H9 (cell line): ENCODE measurements at regions not wholly inside any gene's neighbourhood (a gene's known extent, or its start where the extent isn't known, plus 50 kb on each side); places are given as distances from the start of the nearest gene placed in this dataset.

Experiments
- DNase-seq: peaks from one replicate; pipeline ENCODE4 v3.0.0-alpha.2; 2017
- H2AFZ ChIP-seq: one replicate; pipeline ENCODE4 v1.6.1; 2013; ENCODE audit warnings: mild to moderate bottlenecking, low read length, control low read depth, moderate library complexity
- H2AK5ac ChIP-seq: 2 replicates; pipeline ENCODE4 v1.6.1; 2013; ENCODE audit warnings: low read length, control low read depth, mixed read lengths; ENCODE audit not compliant: insufficient read length
- H2BK120ac ChIP-seq: one replicate; pipeline ENCODE4 v1.6.1; 2013; ENCODE audit warnings: low read depth, mild to moderate bottlenecking, low read length, control low read depth, inconsistent platforms; ENCODE audit not compliant: poor library complexity, severe bottlenecking
- H2BK12ac ChIP-seq: 2 replicates; pipeline ENCODE4 v1.6.1; 2013; ENCODE audit warnings: low read length, control low read depth, mixed read lengths, low read depth; ENCODE audit not compliant: insufficient read length
- H2BK15ac ChIP-seq: 2 replicates; pipeline ENCODE4 v1.6.1; 2013; ENCODE audit warnings: low read depth, low read length, control low read depth
- H2BK20ac ChIP-seq: one replicate; pipeline ENCODE4 v1.6.1; 2013; ENCODE audit warnings: low read depth, mild to moderate bottlenecking, low read length, control low read depth, inconsistent platforms; ENCODE audit not compliant: poor library complexity, severe bottlenecking
- H2BK5ac ChIP-seq: 2 replicates; pipeline ENCODE4 v1.6.1; 2013; ENCODE audit warnings: low read length, control low read depth, mixed read lengths; ENCODE audit not compliant: insufficient read length
- H3K14ac ChIP-seq: 2 replicates; pipeline ENCODE4 v1.6.1; 2013; ENCODE audit warnings: low read length, control low read depth; ENCODE audit not compliant: insufficient read depth
- H3K18ac ChIP-seq: 2 replicates; pipeline ENCODE4 v1.6.1; 2013; ENCODE audit warnings: low read depth, mild to moderate bottlenecking, mixed read lengths, low read length, control low read depth; ENCODE audit not compliant: insufficient read length
- H3K23ac ChIP-seq: 2 replicates; pipeline ENCODE4 v1.6.1; 2013; ENCODE audit warnings: low read length, control low read depth, mixed read lengths, low read depth; ENCODE audit not compliant: insufficient read length
- H3K23me2 ChIP-seq: 2 replicates; pipeline ENCODE4 v1.6.1; 2013; ENCODE audit warnings: low read depth, mild to moderate bottlenecking, mixed read lengths, low read length, control low read depth; ENCODE audit not compliant: insufficient read length, poor library complexity, severe bottlenecking
- H3K27ac ChIP-seq: 2 replicates; pipeline ENCODE4 v1.5.1; 2013; ENCODE audit warnings: low read length, control low read depth, mixed read lengths, low read depth; ENCODE audit not compliant: insufficient read length
- H3K27me3 ChIP-seq: 2 replicates; pipeline ENCODE4 v1.6.1; 2013; ENCODE audit warnings: low read length, control low read depth, inconsistent platforms; ENCODE audit not compliant: insufficient read depth
- H3K4ac ChIP-seq: 2 replicates; pipeline ENCODE4 v1.6.1; 2013; ENCODE audit warnings: low read depth, mild to moderate bottlenecking, control low read depth, inconsistent platforms, low read length, moderate library complexity
- H3K4me1 ChIP-seq: 2 replicates; pipeline ENCODE4 v1.6.1; 2013; ENCODE audit warnings: low read length, control low read depth, inconsistent platforms; ENCODE audit not compliant: insufficient read depth
- H3K4me2 ChIP-seq: 2 replicates; pipeline ENCODE4 v1.6.1; 2013; ENCODE audit warnings: low read length, control low read depth, mixed read lengths; ENCODE audit not compliant: insufficient read length, insufficient read depth
- H3K56ac ChIP-seq: 2 replicates; pipeline ENCODE4 v1.6.1; 2013; ENCODE audit warnings: low read depth, mild to moderate bottlenecking, mixed read lengths, low read length, control low read depth; ENCODE audit not compliant: insufficient read length
- H3K79me1 ChIP-seq: 2 replicates; pipeline ENCODE4 v1.6.1; 2013; ENCODE audit warnings: low read depth, mild to moderate bottlenecking, moderate library complexity, low read length, control low read depth, inconsistent platforms; ENCODE audit not compliant: insufficient read depth, poor library complexity, severe bottlenecking
- H3K79me2 ChIP-seq: 2 replicates; pipeline ENCODE4 v1.6.1; 2013; ENCODE audit warnings: low read length, control low read depth, inconsistent platforms; ENCODE audit not compliant: insufficient read depth
- H3K9ac ChIP-seq: 2 replicates; pipeline ENCODE4 v1.6.1; 2013; ENCODE audit warnings: low read length, control low read depth, mixed read lengths; ENCODE audit not compliant: insufficient read length; ENCODE audit errors: extremely low read depth
- H3K9me3 ChIP-seq: one replicate; pipeline ENCODE4 v1.6.1; 2013; ENCODE audit warnings: low read depth, low read length, inconsistent platforms; ENCODE audit not compliant: control insufficient read depth
- H3T11ph ChIP-seq: one replicate; pipeline ENCODE4 v1.6.1; 2013; ENCODE audit warnings: mild to moderate bottlenecking, low read length, control low read depth, inconsistent platforms
- H4K20me1 ChIP-seq: one replicate; pipeline ENCODE4 v1.6.1; 2013; ENCODE audit not compliant: control insufficient read depth, insufficient read length, insufficient read depth
- H4K5ac ChIP-seq: 2 replicates; pipeline ENCODE4 v1.6.1; 2013; ENCODE audit warnings: low read depth, mild to moderate bottlenecking, mixed read lengths, low read length, control low read depth; ENCODE audit not compliant: insufficient read length
- H4K8ac ChIP-seq: replicated peaks from 2 replicates; pipeline ENCODE4 v1.6.1; 2013; ENCODE audit warnings: low read length, control low read depth, mixed read lengths, low read depth; ENCODE audit not compliant: insufficient read length
- H4K91ac ChIP-seq: 2 replicates; pipeline ENCODE4 v1.6.1; 2013; ENCODE audit warnings: low read depth, mild to moderate bottlenecking, moderate library complexity, mixed read lengths, low read length, control low read depth; ENCODE audit not compliant: insufficient read length
- H3K27ac Mint-ChIP-seq, 3 experiments: 2 replicates in 2 of 3; 3 replicates in 1 of 3; pipeline ENCODE4 v1.8.0; 2020 to 2021; ENCODE audit warnings: mixed read lengths in 3 of 3, mild to moderate bottlenecking in 1 of 3, moderate library complexity in 1 of 3
- H3K27me3 Mint-ChIP-seq: 2 replicates; pipeline ENCODE4 v1.8.0; 2021; ENCODE audit warnings: low read depth, mild to moderate bottlenecking, moderate library complexity, mixed read lengths
- H3K36me3 Mint-ChIP-seq, 3 experiments: 2 replicates in 2 of 3; 3 replicates in 1 of 3; pipeline ENCODE4 v1.8.0; 2020 to 2021; ENCODE audit warnings: low read depth in 3 of 3, mixed read lengths in 3 of 3; ENCODE audit not compliant: insufficient read depth in 1 of 3
- H3K4me1 Mint-ChIP-seq, 2 experiments: 2 replicates each; pipeline ENCODE4 v1.8.0; 2020; ENCODE audit warnings: mixed read lengths in 2 of 2
- H3K4me3 Mint-ChIP-seq, 2 experiments: 2 replicates in 1 of 2; 3 replicates in 1 of 2; pipeline ENCODE4 v1.8.0; 2020 to 2021; ENCODE audit warnings: mild to moderate bottlenecking in 2 of 2, mixed read lengths in 2 of 2, moderate library complexity in 1 of 2
- H3K9me3 Mint-ChIP-seq, 2 experiments: 2 replicates in 1 of 2; 3 replicates in 1 of 2; pipeline ENCODE4 v1.8.0; 2020; ENCODE audit warnings: mild to moderate bottlenecking in 2 of 2, mixed read lengths in 2 of 2, moderate library complexity in 1 of 2
- WGBS: extraction: QIAGEN DNeasy Blood & Tissue Kit; methylation state at CpG from one replicate; pipeline ENCODE4 v1.1.7; 2013; ENCODE audit warnings: missing lambda C conversion rate, low lambda C conversion rate, mixed read lengths; ENCODE audit not compliant: insufficient read length; ENCODE audit errors: extremely low coverage; 5-methylcytosine and 5-hydroxymethylcytosine counted together
- TF ChIP-seq, protein P1 (sequence below): fragments of 200-600 bp; sonication (generic); conservative IDR thresholded peaks from 3 replicates; pipeline ENCODE4 v1.8.0; 2021; ENCODE audit warnings: antibody characterized with exemption, mild to moderate bottlenecking

DNA sequence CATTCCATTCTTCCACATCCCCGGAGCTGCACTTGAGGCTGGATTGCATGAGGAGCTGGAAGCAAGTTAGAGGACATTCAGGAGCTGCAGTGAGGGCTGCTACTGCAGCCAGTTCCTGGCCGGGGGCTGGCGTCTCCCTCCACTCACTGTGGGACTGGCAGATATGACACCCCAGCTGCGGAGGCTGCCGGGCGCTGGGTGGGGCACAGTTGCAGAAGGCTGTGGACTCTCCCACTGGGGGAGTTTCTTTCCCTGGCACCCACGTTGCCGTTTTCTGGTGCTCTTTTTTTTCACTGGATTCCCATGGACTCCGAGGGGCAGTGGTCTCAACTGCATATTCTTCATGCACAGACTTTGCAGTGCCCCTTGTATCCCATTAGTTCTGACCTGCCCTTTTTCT is 351.1 kb upstream of the AJAP1 start:
- Histone ChIP-seq H2BK5ac (no peak overlapping the region), H3K9ac (no peak overlapping the region), H3K4ac (no peak overlapping the region), H3K18ac (no peak overlapping the region), H3K9me3 (peaks cover 11% of the 10 kb centered on the region), H3K79me1 (no peaks in the 10 kb centered on the region), H4K91ac (no peak overlapping the region), H2AK5ac (no peak overlapping the region), H3T11ph (no peak overlapping the region), H3K4me2 (no peak overlapping the region), H3K79me2 (no peaks in the 10 kb centered on the region), H3K4me1 (no peaks in the 10 kb centered on the region), H3K27ac (no peak overlapping the region), H3K27me3 (no peaks in the 10 kb centered on the region), H3K23ac (no peak overlapping the region), H4K5ac (no peak overlapping the region), H3K23me2 (no peaks in the 10 kb centered on the region), H3K14ac (no peak overlapping the region), H4K20me1 (no peaks in the 10 kb centered on the region), H4K8ac (no peak overlapping the region), H2AFZ (no peak overlapping the region), H3K56ac (no peak overlapping the region), H2BK12ac (no peak overlapping the region), H2BK15ac (no peak overlapping the region), H2BK20ac (no peak overlapping the region), H2BK120ac (no peak overlapping the region)
- Mint-ChIP-seq H3K4me3 (no peak overlapping the region), H3K36me3 (peaks cover 2 to 16% (median 5%) of the 10 kb centered on the region in 3 experiments), H3K9me3 (peaks cover 23 to 27% of the 10 kb centered on the region in 2 experiments), H3K27ac (no peak overlapping the region), H3K27me3 (peaks cover 9% of the 10 kb centered on the region), H3K4me1 (no peaks in the 10 kb centered on the region)
- no CpG with 5 or more reads among the region's 9 CpGs for WGBS
- TF ChIP-seq, protein P1, sequence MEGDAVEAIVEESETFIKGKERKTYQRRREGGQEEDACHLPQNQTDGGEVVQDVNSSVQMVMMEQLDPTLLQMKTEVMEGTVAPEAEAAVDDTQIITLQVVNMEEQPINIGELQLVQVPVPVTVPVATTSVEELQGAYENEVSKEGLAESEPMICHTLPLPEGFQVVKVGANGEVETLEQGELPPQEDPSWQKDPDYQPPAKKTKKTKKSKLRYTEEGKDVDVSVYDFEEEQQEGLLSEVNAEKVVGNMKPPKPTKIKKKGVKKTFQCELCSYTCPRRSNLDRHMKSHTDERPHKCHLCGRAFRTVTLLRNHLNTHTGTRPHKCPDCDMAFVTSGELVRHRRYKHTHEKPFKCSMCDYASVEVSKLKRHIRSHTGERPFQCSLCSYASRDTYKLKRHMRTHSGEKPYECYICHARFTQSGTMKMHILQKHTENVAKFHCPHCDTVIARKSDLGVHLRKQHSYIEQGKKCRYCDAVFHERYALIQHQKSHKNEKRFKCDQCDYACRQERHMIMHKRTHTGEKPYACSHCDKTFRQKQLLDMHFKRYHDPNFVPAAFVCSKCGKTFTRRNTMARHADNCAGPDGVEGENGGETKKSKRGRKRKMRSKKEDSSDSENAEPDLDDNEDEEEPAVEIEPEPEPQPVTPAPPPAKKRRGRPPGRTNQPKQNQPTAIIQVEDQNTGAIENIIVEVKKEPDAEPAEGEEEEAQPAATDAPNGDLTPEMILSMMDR: no peak
- no peak for DNase-seq
